ENCODE measurements at regions not wholly inside any gene's neighbourhood (a gene's known extent, or its start where the extent isn't known, plus 50 kb on each side); places are given as distances from the start of the nearest gene placed in this dataset.
"Not testable (repeated sequence)": the region's sequence is repeated elsewhere in the genome, so short reads cannot be mapped to it uniquely, and the experiment has no call there.

- no peak for TF ChIP-seq EZH2phosphoT487 (IDR thresholded peaks at IDR 0.05; ENCODE audit: borderline replicate concordance, low read length)
- TF ChIP-seq, protein P1, sequence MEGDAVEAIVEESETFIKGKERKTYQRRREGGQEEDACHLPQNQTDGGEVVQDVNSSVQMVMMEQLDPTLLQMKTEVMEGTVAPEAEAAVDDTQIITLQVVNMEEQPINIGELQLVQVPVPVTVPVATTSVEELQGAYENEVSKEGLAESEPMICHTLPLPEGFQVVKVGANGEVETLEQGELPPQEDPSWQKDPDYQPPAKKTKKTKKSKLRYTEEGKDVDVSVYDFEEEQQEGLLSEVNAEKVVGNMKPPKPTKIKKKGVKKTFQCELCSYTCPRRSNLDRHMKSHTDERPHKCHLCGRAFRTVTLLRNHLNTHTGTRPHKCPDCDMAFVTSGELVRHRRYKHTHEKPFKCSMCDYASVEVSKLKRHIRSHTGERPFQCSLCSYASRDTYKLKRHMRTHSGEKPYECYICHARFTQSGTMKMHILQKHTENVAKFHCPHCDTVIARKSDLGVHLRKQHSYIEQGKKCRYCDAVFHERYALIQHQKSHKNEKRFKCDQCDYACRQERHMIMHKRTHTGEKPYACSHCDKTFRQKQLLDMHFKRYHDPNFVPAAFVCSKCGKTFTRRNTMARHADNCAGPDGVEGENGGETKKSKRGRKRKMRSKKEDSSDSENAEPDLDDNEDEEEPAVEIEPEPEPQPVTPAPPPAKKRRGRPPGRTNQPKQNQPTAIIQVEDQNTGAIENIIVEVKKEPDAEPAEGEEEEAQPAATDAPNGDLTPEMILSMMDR (IDR thresholded peaks at IDR 0.05; ENCODE audit: low read depth, low read length, poor library complexity, severe bottlenecking) = no peak
- no peak overlapping the region for H3K27ac ChIP-seq (ENCODE audit: low read depth, low read length)
These were observed 155.6 kb downstream of the BRD1 start for GRCh38 chr22:49672014-49672516.

DNA sequence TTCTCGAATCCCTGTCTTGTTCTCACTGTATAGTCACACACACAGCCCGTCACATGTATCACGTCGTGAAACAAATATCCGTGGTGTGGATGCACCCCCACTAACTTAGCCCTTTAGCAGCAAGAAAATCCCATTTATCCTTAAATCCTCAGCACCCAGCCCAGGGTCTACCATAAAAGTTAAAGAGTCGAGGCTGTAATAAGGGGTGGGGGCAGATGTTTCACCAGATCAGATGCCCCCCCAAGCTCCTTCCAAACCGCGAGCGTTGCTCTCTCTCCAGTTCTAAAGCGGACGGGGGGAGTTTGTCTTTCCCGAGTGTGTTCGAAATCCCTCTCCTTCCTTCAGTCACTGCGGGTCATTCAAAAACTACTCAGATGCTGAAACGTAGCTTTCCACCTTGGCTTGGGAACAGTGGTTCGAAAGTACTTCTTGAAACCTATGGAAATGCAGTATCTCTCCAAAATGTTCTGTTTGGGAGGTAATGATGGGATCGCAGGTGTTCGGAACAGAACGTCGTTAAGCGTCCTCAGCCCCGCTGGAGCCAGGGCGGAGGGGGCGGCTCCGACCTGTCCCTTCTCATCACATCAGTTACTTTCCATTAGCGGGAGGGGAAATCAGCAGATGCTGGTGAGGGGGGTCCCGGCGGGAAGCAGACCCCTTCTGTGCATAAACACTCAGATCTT is 156.2 kb downstream of the BRD1 start:
- no peak overlapping the region for H3K4me2 ChIP-seq (ENCODE audit: low read length)

More at GRCh38 chr22:49672014-49672516, 155.6 kb downstream of the BRD1 start:
- Histone ChIP-seq H3K9me2 (replicated peaks; ENCODE audit: control insufficient read depth, low read length) (no peaks in the 10 kb centered on the region), H3K4me2 (ENCODE audit: low read length) (no peak overlapping the region), H3K4me3 (ENCODE audit: low read length) (no peak overlapping the region), H4K20me1 (ENCODE audit: control insufficient read depth, insufficient read depth, low read depth, low read length) (no peaks in the 10 kb centered on the region), H3K4me1 (ENCODE audit: control insufficient read depth, low read length) (peaks cover 11% of the 10 kb centered on the region), H3K36me3 (ENCODE audit: control insufficient read depth, low read length) (no peaks in the 10 kb centered on the region), H3F3A (ENCODE audit: control insufficient read depth, insufficient read depth) (peaks cover under 1% of the 10 kb centered on the region; the same call in 1 of the 2 replicates), H3K79me2 (ENCODE audit: control insufficient read depth, low read length) (no peaks in the 10 kb centered on the region), H3K9me3 (ENCODE audit: control insufficient read depth, insufficient read depth, low read length) (peaks cover 14% of the 10 kb centered on the region; the same call in 1 of the 2 replicates), H3K27me3 (ENCODE audit: control insufficient read depth, low read length) (peaks cover 20% of the 10 kb centered on the region)

GRCh38 chr22:49670456-49671330 is 157.0 kb downstream of the BRD1 start:
- Histone ChIP-seq H3K27me3 (ENCODE audit: control insufficient read depth, low read length) (peaks cover 15% of the 10 kb centered on the region), H3K79me2 (ENCODE audit: control insufficient read depth, low read length) (no peaks in the 10 kb centered on the region), H3K4me1 (ENCODE audit: control insufficient read depth, low read length) (peaks cover 24% of the 10 kb centered on the region), H3F3A (ENCODE audit: control insufficient read depth, insufficient read depth) (peaks cover 3% of the 10 kb centered on the region; the same call in 1 of the 2 replicates), H3K9me2 (replicated peaks; ENCODE audit: control insufficient read depth, low read length) (no peaks in the 10 kb centered on the region), H3K4me2 (ENCODE audit: low read length) (no peak overlapping the region), H3K27ac (ENCODE audit: low read depth, low read length) (no peak overlapping the region), H3K36me3 (ENCODE audit: control insufficient read depth, low read length) (no peaks in the 10 kb centered on the region), H4K20me1 (ENCODE audit: control insufficient read depth, insufficient read depth, low read depth, low read length) (no peaks in the 10 kb centered on the region), H3K4me3 (ENCODE audit: low read length) (no peak overlapping the region), H3K9me3 (ENCODE audit: control insufficient read depth, insufficient read depth, low read length) (peaks cover 14% of the 10 kb centered on the region; the same call in 1 of the 2 replicates)
- TF ChIP-seq EZH2phosphoT487 (IDR thresholded peaks at IDR 0.05; ENCODE audit: borderline replicate concordance, low read length) = no peak
- TF ChIP-seq, protein P1 (IDR thresholded peaks at IDR 0.05; ENCODE audit: low read depth, low read length, poor library complexity, severe bottlenecking) = no peak

More for the DNA sequence above, 156.2 kb downstream of the BRD1 start:
- H3K9me3 ChIP-seq (ENCODE audit: control insufficient read depth, insufficient read depth, low read length) = peaks cover 14% of the 10 kb centered on the region; the same call in 1 of the 2 replicates
- no peaks in the 10 kb centered on the region for H3K79me2 ChIP-seq (ENCODE audit: control insufficient read depth, low read length)
- H3K4me3 ChIP-seq (ENCODE audit: low read length) = no peak overlapping the region
- H3K9me2 ChIP-seq (replicated peaks; ENCODE audit: control insufficient read depth, low read length) = no peaks in the 10 kb centered on the region
- H3K36me3 ChIP-seq (ENCODE audit: control insufficient read depth, low read length) = no peaks in the 10 kb centered on the region
- peaks cover 20% of the 10 kb centered on the region for H3K27me3 ChIP-seq (ENCODE audit: control insufficient read depth, low read length)
- H3K27ac ChIP-seq (ENCODE audit: low read depth, low read length) = no peak overlapping the region
- H3K4me1 ChIP-seq (ENCODE audit: control insufficient read depth, low read length) = peaks cover 17% of the 10 kb centered on the region
- no peak for TF ChIP-seq EZH2phosphoT487 (IDR thresholded peaks at IDR 0.05; ENCODE audit: borderline replicate concordance, low read length)
- TF ChIP-seq, protein P1 (IDR thresholded peaks at IDR 0.05; ENCODE audit: low read depth, low read length, poor library complexity, severe bottlenecking) = no peak
- H4K20me1 ChIP-seq (ENCODE audit: control insufficient read depth, insufficient read depth, low read depth, low read length) = no peaks in the 10 kb centered on the region
- H3F3A ChIP-seq (ENCODE audit: control insufficient read depth, insufficient read depth) = peaks cover 3% of the 10 kb centered on the region; the same call in 1 of the 2 replicates

GRCh38 chr22:49669969-49670455 is 157.7 kb downstream of the BRD1 start:
- not testable (repeated sequence) for H3K9me2 ChIP-seq (replicated peaks; ENCODE audit: control insufficient read depth, low read length); H4K20me1 ChIP-seq (ENCODE audit: control insufficient read depth, insufficient read depth, low read depth, low read length); H3F3A ChIP-seq (ENCODE audit: control insufficient read depth, insufficient read depth); H3K4me2 ChIP-seq (ENCODE audit: low read length); H3K27ac ChIP-seq (ENCODE audit: low read depth, low read length); H3K79me2 ChIP-seq (ENCODE audit: control insufficient read depth, low read length); H3K36me3 ChIP-seq (ENCODE audit: control insufficient read depth, low read length); H3K4me3 ChIP-seq (ENCODE audit: low read length)
- peaks cover 24% of the 10 kb centered on the region for H3K4me1 ChIP-seq (ENCODE audit: control insufficient read depth, low read length)
- peaks cover 11% of the 10 kb centered on the region for H3K27me3 ChIP-seq (ENCODE audit: control insufficient read depth, low read length)
- peaks cover 14% of the 10 kb centered on the region; the same call in 1 of the 2 replicates for H3K9me3 ChIP-seq (ENCODE audit: control insufficient read depth, insufficient read depth, low read length)

- H3K9me2 ChIP-seq (replicated peaks; ENCODE audit: control insufficient read depth, low read length); H4K20me1 ChIP-seq (ENCODE audit: control insufficient read depth, insufficient read depth, low read depth, low read length); H3K36me3 ChIP-seq (ENCODE audit: control insufficient read depth, low read length); H3K27me3 ChIP-seq (ENCODE audit: control insufficient read depth, low read length); H3K27ac ChIP-seq (ENCODE audit: low read depth, low read length); H3K4me3 ChIP-seq (ENCODE audit: low read length); H3F3A ChIP-seq (ENCODE audit: control insufficient read depth, insufficient read depth); H3K4me2 ChIP-seq (ENCODE audit: low read length); H3K79me2 ChIP-seq (ENCODE audit: control insufficient read depth, low read length): not testable (repeated sequence)
- peaks cover 24% of the 10 kb centered on the region for H3K4me1 ChIP-seq (ENCODE audit: control insufficient read depth, low read length)
- H3K9me3 ChIP-seq (ENCODE audit: control insufficient read depth, insufficient read depth, low read length) = peaks cover 14% of the 10 kb centered on the region; the same call in 1 of the 2 replicates
These were observed 158.2 kb downstream of the BRD1 start for GRCh38 chr22:49669427-49669968.
